GM19023 (cell line): ENCODE measurements at regions not wholly inside any gene's neighbourhood (a gene's known extent, or its start where the extent isn't known, plus 50 kb on each side); places are given as distances from the start of the nearest gene placed in this dataset.

ENCODE experiments used
- ATAC-seq: cut with Tn5 transposase; IDR thresholded peaks from one replicate; pipeline ENCODE4 v1.9.1; 2021; ENCODE audit warnings: mild to moderate bottlenecking, moderate library complexity; ENCODE audit not compliant: unreplicated experiment

- ATAC-seq, result peak; percentile 87
These were observed 76.4 kb upstream of the ZEB2 start for GRCh38 chr2:144596073-144596871.

GRCh38 chr2:144595686-144596072, 75.8 kb upstream of the ZEB2 start:
- ATAC-seq, result peak; percentile 45

- ATAC-seq, result no peak
These were observed 75.4 kb upstream of the ZEB2 start for GRCh38 chr2:144595279-144595678.

GRCh38 chr2:144593803-144594202, 73.9 kb upstream of the ZEB2 start:
- no peak for ATAC-seq

- no peak for ATAC-seq
These were observed 72.8 kb upstream of the ZEB2 start for GRCh38 chr2:144592500-144593256.

- no peak for ATAC-seq
These were observed 67.4 kb upstream of the ZEB2 start for GRCh38 chr2:144587306-144587705.

- no peak for ATAC-seq
These were observed 66.6 kb upstream of the ZEB2 start for GRCh38 chr2:144586476-144586875.

- no peak for ATAC-seq
These were observed 64.0 kb upstream of the ZEB2 start for GRCh38 chr2:144583741-144584453.

- no peak for ATAC-seq
These were observed 63.4 kb upstream of the ZEB2 start for GRCh38 chr2:144583381-144583729.

- ATAC-seq, result no peak
These were observed 62.9 kb upstream of the ZEB2 start for GRCh38 chr2:144582651-144583380.

- ATAC-seq, result no peak
These were observed 60.7 kb upstream of the ZEB2 start for GRCh38 chr2:144580521-144581161.

GRCh38 chr2:144579556-144579955, 59.6 kb upstream of the ZEB2 start:
- ATAC-seq, result no peak

- no peak for ATAC-seq
These were observed 58.2 kb upstream of the ZEB2 start for GRCh38 chr2:144578099-144578498.

GRCh38 chr2:144572977-144573376, 53.1 kb upstream of the ZEB2 start:
- no peak for ATAC-seq

GRCh38 chr2:144571770-144572169, 51.9 kb upstream of the ZEB2 start:
- no peak for ATAC-seq

- no peak for ATAC-seq
These were observed 50.6 kb upstream of the ZEB2 start for GRCh38 chr2:144570566-144570965.
